ENCODE measurements at regions not wholly inside any gene's neighbourhood (a gene's known extent, or its start where the extent isn't known, plus 50 kb on each side); places are given as distances from the start of the nearest gene placed in this dataset.

DNA sequence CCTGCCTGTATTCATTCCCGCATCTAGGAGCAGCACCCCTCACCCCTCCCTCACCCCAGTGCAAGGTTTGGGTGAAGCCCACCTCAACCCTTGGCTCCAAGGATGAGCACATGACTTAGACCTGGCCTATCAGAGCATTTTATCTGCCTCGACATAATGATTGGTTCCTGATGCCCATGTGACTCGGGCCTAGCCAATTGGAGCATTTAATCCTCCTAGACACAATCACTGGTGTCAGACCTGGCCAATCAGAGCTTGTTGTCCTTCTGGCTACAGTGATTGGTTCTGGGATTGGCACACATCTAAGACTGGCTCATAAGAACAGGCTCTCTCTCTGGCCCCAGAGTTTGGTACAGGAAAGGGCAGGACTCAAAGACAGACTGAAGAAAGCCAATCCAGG, 73.1 kb upstream of the MYL2 start:
- peaks cover 0 to 8% (median 5%) of the 10 kb centered on the region in 4 donors for H3K9me3 ChIP-seq
- intact Hi-C loops (cut with DNase I): no loop called here
- no peaks in the 10 kb centered on the region for H3K27me3 ChIP-seq
- DNase-seq: no peak
- H3K4me1 ChIP-seq: no peaks in the 10 kb centered on the region
- no peaks in the 10 kb centered on the region for H3K36me3 ChIP-seq
- no peak overlapping the region for H3K27ac ChIP-seq
- no peak overlapping the region for H3K4me3 ChIP-seq
- WGBS, 2 donors: 86 to 87% methylated on average over 3 of the region's 3 CpGs
- TF ChIP-seq POLR2A (IDR thresholded peaks at IDR 0.05) (no peak), EP300 (IDR thresholded peaks at IDR 0.05) (no peak), POLR2AphosphoS5 (IDR thresholded peaks at IDR 0.05) (no peak)
- TF ChIP-seq, protein P1, sequence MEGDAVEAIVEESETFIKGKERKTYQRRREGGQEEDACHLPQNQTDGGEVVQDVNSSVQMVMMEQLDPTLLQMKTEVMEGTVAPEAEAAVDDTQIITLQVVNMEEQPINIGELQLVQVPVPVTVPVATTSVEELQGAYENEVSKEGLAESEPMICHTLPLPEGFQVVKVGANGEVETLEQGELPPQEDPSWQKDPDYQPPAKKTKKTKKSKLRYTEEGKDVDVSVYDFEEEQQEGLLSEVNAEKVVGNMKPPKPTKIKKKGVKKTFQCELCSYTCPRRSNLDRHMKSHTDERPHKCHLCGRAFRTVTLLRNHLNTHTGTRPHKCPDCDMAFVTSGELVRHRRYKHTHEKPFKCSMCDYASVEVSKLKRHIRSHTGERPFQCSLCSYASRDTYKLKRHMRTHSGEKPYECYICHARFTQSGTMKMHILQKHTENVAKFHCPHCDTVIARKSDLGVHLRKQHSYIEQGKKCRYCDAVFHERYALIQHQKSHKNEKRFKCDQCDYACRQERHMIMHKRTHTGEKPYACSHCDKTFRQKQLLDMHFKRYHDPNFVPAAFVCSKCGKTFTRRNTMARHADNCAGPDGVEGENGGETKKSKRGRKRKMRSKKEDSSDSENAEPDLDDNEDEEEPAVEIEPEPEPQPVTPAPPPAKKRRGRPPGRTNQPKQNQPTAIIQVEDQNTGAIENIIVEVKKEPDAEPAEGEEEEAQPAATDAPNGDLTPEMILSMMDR (IDR thresholded peaks at IDR 0.05): no peak

DNA sequence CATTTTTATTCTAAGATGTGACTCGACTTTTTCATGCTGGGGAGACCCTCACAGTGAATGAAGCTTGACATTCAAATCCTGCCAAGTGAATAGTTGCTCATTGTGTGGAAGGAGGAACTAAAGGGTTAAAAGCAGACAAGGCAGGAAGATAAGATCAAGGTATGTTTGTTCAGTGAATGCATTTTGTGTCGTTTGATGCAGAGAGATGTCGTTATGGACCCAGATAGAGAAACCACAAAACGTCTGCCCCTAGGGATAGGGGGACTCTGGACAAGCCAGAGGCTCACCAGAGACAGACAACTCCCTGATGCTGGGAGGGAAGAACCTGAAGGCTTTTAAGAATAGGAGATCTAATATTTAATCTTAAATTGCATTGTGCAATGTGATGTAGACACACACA, 72.5 kb upstream of the MYL2 start:
- intact Hi-C loops (cut with DNase I): no loop called here
- Histone ChIP-seq H3K4me1 (no peaks in the 10 kb centered on the region), H3K36me3 (no peaks in the 10 kb centered on the region), H3K27me3 (no peaks in the 10 kb centered on the region), H3K9me3 (peaks cover 0 to 4% (median 0%) of the 10 kb centered on the region in 4 donors), H3K4me3 (no peak overlapping the region), H3K27ac (no peak overlapping the region)
- 8 to 14% methylated on average over 4 of the region's 4 CpGs for WGBS, 2 donors
- DNase-seq: no peak
- TF ChIP-seq EP300 (IDR thresholded peaks at IDR 0.05): no peak
- TF ChIP-seq, protein P1 (IDR thresholded peaks at IDR 0.05): no peak
- no peak for TF ChIP-seq POLR2A (IDR thresholded peaks at IDR 0.05)
- no peak for TF ChIP-seq POLR2AphosphoS5 (IDR thresholded peaks at IDR 0.05)

DNA sequence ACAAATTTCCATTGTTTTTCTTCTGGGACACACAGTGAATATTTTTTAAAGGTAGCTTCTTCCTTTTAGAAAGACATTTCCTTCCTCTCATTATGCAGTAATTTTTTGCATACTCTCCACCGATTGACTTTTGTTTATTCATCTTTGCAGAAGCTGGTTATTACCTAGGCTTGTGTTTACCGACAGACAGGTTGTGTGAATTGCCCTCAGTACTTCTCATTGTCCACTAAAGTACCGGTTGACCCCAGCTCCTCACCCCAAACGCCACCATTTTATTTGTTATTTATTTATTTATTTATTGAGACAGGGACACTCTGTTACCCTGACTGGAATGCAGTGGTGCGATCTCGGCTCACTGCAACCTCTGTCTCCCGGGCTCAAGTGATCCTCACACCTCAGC, 63.4 kb upstream of the MYL2 start:
- peaks cover 0 to 12% (median 0%) of the 10 kb centered on the region in 3 donors for H3K27me3 ChIP-seq
- no peaks in the 10 kb centered on the region for H3K4me1 ChIP-seq
- 28 to 63% methylated on average over 7 of the region's 7 CpGs for WGBS, 2 donors
- TF ChIP-seq, protein P1 (IDR thresholded peaks at IDR 0.05): no peak
- TF ChIP-seq POLR2AphosphoS5 (IDR thresholded peaks at IDR 0.05) (no peak), POLR2A (IDR thresholded peaks at IDR 0.05) (no peak), EP300 (IDR thresholded peaks at IDR 0.05) (no peak)
- intact Hi-C loops (cut with DNase I): no loop called here
- H3K9me3 ChIP-seq: no peaks in the 10 kb centered on the region
- no peak overlapping the region for H3K27ac ChIP-seq
- H3K36me3 ChIP-seq: no peaks in the 10 kb centered on the region
- DNase-seq: no peak
- no peak overlapping the region for H3K4me3 ChIP-seq

DNA sequence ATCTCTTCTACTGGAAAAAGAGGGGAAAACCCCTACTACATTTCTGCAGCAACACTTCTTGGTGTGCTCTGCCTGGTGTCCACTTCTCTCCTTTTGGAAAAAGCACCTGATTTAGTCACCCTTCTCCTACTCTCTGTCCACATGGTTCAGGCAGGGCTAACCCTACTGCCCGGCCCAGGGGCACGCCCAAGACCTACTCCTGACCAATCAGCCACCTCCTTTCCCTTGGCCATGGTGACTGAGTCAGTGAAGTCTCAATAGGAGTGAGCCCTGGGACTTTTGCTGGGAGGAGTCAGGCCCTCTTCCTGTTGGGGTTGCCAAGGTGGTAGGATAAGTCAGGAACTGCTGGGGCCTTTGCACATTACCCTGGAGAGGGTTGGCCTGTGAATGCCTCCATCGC, 52.5 kb upstream of the MYL2 start:
- TF ChIP-seq EP300 (IDR thresholded peaks at IDR 0.05): no peak
- intact Hi-C loops (cut with DNase I): no loop called here
- Histone ChIP-seq H3K36me3 (no peaks in the 10 kb centered on the region), H3K27ac (no peak overlapping the region), H3K4me1 (no peaks in the 10 kb centered on the region), H3K9me3 (peaks cover 0 to 3% (median 0%) of the 10 kb centered on the region in 4 donors), H3K27me3 (no peaks in the 10 kb centered on the region), H3K4me3 (no peak overlapping the region)
- DNase-seq: no peak
- WGBS, 2 donors: 56 to 79% methylated on average over 3 of the region's 3 CpGs

DNA sequence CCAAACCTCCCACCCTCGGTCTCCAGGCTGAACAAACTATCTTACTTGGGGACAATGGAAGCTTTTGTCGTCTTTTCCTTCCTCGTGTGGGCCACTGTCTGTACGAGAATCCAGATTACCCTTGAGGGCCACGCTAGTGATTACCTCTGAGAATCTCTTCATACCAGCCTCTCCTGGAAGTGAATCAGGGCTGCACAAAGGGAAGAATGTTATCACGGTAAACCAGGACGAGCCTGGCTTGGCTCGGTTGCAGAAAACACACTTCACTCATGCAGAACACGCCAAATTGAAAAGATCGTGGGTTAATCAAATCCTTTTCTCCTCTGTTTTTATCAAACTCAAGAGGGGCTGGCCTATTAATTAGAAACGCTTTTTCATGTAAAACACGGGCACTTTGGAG, 51.6 kb upstream of the MYL2 start:
- Histone ChIP-seq H3K27ac (no peak overlapping the region), H3K4me1 (no peaks in the 10 kb centered on the region), H3K36me3 (no peaks in the 10 kb centered on the region), H3K27me3 (no peaks in the 10 kb centered on the region), H3K4me3 (no peak overlapping the region), H3K9me3 (peaks cover 0 to 3% (median 0%) of the 10 kb centered on the region in 4 donors)
- DNase-seq: no peak
- TF ChIP-seq POLR2A (IDR thresholded peaks at IDR 0.05) (no peak), POLR2AphosphoS5 (IDR thresholded peaks at IDR 0.05) (no peak), EP300 (IDR thresholded peaks at IDR 0.05) (no peak)
- TF ChIP-seq, protein P1 (IDR thresholded peaks at IDR 0.05): no peak
- intact Hi-C loops (cut with DNase I): no loop called here
- WGBS, 2 donors: 76 to 83% methylated on average over 12 of the region's 12 CpGs

All from sigmoid colon (tissue), 6 donors.